Gastroesophageal sphincter (tissue), 4 donors: ENCODE measurements at regions not wholly inside any gene's neighbourhood (a gene's known extent, or its start where the extent isn't known, plus 50 kb on each side); places are given as distances from the start of the nearest gene placed in this dataset.

ENCODE experiments used
- ATAC-seq: fragments of 150-250 bp; one replicate; pipeline ENCODE4 v1.9.1; 2016; ENCODE audit warnings: mild to moderate bottlenecking, moderate library complexity
- H3K27ac ChIP-seq, 4 donors: fragments of 200-600 bp; sonication (generic) in 3 of 4; 1 replicate in 3 of 4; 2 replicates in 1 of 4; pipeline ENCODE4 v1.5.1; 2016 to 2019
- H3K27me3 ChIP-seq: fragments of 200-600 bp; sonication (generic); one replicate; pipeline ENCODE4 v1.5.1; 2019
- H3K36me3 ChIP-seq, 2 donors: fragments of 200-600 bp; sonication (generic); one replicate each; pipeline ENCODE4 v1.5.1; 2019; ENCODE audit warnings: control low read depth in 1 of 2
- H3K4me1 ChIP-seq, 3 donors: fragments of 200-600 bp; sonication (generic); 1 replicate in 2 of 3; 2 replicates in 1 of 3; pipeline ENCODE4 v1.5.1; 2016 to 2019; ENCODE audit warnings: control low read depth in 2 of 3
- H3K4me3 ChIP-seq, 2 donors: fragments of 200-600 bp; sonication (generic); one replicate each; pipeline ENCODE4 v1.5.1; 2019; ENCODE audit warnings: mild to moderate bottlenecking in 1 of 2, moderate library complexity in 1 of 2
- H3K9me3 ChIP-seq, 3 donors: fragments of 200-600 bp; sonication (generic); one replicate each; pipeline ENCODE4 v1.5.1; 2017 to 2019; ENCODE audit warnings: control low read depth in 2 of 3
- EP300 ChIP-seq: sonication (generic); formaldehyde crosslinking; IDR thresholded peaks from one replicate; pipeline ENCODE4 v1.6.1; 2017; ENCODE audit warnings: antibody characterized with exemption, mild to moderate bottlenecking
- POLR2A ChIP-seq, 2 donors: fragments of 450-650 bp; IDR thresholded peaks; one replicate each; pipeline ENCODE4 v1.6.1; 2017; ENCODE audit warnings: antibody characterized with exemption in 2 of 2, mild to moderate bottlenecking in 2 of 2, moderate library complexity in 1 of 2
- POLR2AphosphoS5 ChIP-seq: sonication (generic); formaldehyde crosslinking; IDR thresholded peaks from one replicate; pipeline ENCODE4 v1.6.1; 2017; ENCODE audit warnings: antibody characterized with exemption
- WGBS, 2 donors: methylation state at CpG; one replicate each; pipeline ENCODE4 v1.1.5; 2018; ENCODE audit warnings: low coverage in 1 of 2; 5-methylcytosine and 5-hydroxymethylcytosine counted together
- TF ChIP-seq, protein P1 (sequence below), 4 experiments: fragments of 200-600 bp in 2 of 4; fragments of 450-650 bp in 2 of 4; sonication (generic) in 1 of 4; IDR thresholded peaks; one replicate each; pipeline ENCODE4 v1.5.1; 2017 to 2019; ENCODE audit warnings: antibody characterized with exemption in 4 of 4, mild to moderate bottlenecking in 2 of 4, moderate library complexity in 2 of 4

DNA sequence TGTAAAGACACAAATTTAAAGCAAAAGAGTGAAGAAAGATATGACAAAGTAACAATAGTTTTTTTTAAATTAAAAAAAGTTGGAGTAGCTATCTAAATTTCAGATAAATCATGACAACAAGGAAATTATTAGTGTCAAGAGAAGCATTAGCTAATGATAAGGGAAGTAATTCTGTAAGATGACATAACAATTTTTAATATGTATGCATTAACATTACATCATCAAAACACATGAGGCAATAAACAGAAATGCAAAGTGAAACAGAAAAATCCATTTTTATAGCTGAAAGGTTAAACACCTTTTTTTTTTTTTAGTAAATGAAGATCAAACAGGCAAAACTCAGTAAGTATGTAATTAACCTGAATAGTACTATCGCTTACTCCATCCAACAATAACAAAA lies 804.9 kb upstream of the PRR20A start:
- no peaks in the 10 kb centered on the region for H3K4me1 ChIP-seq
- H3K36me3 ChIP-seq = no peaks in the 10 kb centered on the region
- WGBS, 2 donors = 86 to 92% methylated on average over 1 of the region's 1 CpG
- H3K27me3 ChIP-seq = no peaks in the 10 kb centered on the region
- no peak for ATAC-seq
- no peak overlapping the region for H3K4me3 ChIP-seq
- no peak overlapping the region for H3K27ac ChIP-seq
- no peak for TF ChIP-seq EP300
- no peak for TF ChIP-seq POLR2AphosphoS5
- TF ChIP-seq, protein P1, sequence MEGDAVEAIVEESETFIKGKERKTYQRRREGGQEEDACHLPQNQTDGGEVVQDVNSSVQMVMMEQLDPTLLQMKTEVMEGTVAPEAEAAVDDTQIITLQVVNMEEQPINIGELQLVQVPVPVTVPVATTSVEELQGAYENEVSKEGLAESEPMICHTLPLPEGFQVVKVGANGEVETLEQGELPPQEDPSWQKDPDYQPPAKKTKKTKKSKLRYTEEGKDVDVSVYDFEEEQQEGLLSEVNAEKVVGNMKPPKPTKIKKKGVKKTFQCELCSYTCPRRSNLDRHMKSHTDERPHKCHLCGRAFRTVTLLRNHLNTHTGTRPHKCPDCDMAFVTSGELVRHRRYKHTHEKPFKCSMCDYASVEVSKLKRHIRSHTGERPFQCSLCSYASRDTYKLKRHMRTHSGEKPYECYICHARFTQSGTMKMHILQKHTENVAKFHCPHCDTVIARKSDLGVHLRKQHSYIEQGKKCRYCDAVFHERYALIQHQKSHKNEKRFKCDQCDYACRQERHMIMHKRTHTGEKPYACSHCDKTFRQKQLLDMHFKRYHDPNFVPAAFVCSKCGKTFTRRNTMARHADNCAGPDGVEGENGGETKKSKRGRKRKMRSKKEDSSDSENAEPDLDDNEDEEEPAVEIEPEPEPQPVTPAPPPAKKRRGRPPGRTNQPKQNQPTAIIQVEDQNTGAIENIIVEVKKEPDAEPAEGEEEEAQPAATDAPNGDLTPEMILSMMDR (IDR thresholded peaks at IDR 0.05) = no peak
- TF ChIP-seq POLR2A (IDR thresholded peaks at IDR 0.05) = no peak
- no peaks in the 10 kb centered on the region for H3K9me3 ChIP-seq

DNA sequence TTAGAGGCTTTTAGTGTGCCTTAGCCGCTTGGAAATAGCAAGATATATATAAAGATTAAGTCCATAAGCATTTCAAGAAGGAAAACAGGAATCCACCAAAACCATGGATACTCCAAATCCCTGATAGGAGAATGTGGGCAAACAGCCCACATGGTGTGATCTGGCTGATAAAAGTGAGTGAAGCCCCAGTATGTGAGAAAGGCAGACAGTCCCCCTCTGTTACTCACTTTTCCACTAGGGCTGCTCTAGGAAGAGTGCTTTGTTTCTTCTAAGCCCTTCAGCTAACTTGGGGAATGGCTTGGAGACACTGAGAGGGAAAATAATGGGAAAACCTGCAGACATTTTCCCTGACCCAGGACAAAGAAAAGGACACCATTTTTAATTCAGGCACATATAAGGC lies 802.3 kb upstream of the PRR20A start:
- Histone ChIP-seq H3K9me3 (no peaks in the 10 kb centered on the region), H3K27me3 (no peaks in the 10 kb centered on the region), H3K4me1 (no peaks in the 10 kb centered on the region), H3K36me3 (no peaks in the 10 kb centered on the region), H3K4me3 (no peak overlapping the region), H3K27ac (no peak overlapping the region)
- no peak for TF ChIP-seq POLR2A (IDR thresholded peaks at IDR 0.05)
- no peak for TF ChIP-seq POLR2AphosphoS5
- TF ChIP-seq, protein P1 (IDR thresholded peaks at IDR 0.05) = no peak
- TF ChIP-seq EP300 = no peak
- no peak for ATAC-seq
- 70 to 90% methylated on average over 1 of the region's 1 CpG for WGBS, 2 donors

DNA sequence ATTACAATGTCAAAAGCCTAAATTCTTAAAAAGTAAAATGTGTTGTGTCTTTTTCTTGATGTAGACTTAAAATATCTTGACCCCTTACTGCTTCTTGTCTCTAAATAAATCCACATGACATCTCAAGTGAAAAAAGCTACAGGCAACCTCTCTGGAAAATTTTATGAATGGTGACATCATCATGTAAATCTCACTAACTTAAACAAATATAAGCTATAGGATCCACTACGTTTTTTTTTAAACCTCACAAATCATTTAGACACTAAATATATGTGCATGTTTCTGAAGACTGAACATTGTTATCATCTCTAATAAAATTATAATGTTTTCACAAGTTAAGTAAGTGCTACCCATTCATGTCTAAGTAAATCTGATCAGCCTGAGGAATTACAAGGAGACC lies 793.7 kb upstream of the PRR20A start:
- 9 to 11% methylated on average over 1 of the region's 1 CpG for WGBS, 2 donors
- Histone ChIP-seq H3K4me3 (no peak overlapping the region), H3K4me1 (no peaks in the 10 kb centered on the region), H3K36me3 (no peaks in the 10 kb centered on the region), H3K27me3 (no peaks in the 10 kb centered on the region), H3K27ac (no peak overlapping the region), H3K9me3 (no peaks in the 10 kb centered on the region)
- ATAC-seq = no peak
- TF ChIP-seq, protein P1 (IDR thresholded peaks at IDR 0.05) = no peak
- TF ChIP-seq POLR2A (IDR thresholded peaks at IDR 0.05) (no peak), EP300 (no peak)

DNA sequence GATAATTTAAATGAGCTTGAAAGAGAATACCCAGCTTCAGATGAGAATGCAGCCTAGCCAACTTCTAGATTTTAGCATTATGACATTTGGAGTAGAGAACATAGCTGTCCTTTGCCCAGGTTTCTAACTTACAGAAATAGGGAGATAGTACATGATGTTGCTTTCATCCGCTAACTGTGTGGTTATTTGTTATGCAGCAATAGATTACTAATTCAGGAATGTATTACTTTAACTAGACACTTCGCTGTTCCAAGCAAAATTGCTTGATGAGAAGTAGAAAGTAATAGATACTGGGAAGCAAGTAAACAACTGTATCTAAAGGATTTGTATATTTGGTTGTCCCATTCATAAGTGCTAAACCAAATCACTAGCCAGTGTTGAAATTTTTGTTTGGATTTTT lies 790.9 kb upstream of the PRR20A start:
- no peak for ATAC-seq
- 81 to 93% methylated on average over 2 of the region's 2 CpGs for WGBS, 2 donors
- no peaks in the 10 kb centered on the region for H3K27me3 ChIP-seq
- H3K9me3 ChIP-seq = no peaks in the 10 kb centered on the region
- no peaks in the 10 kb centered on the region for H3K36me3 ChIP-seq
- H3K27ac ChIP-seq = no peak overlapping the region
- TF ChIP-seq, protein P1 (IDR thresholded peaks at IDR 0.05) = no peak
- TF ChIP-seq POLR2A (IDR thresholded peaks at IDR 0.05) (no peak), POLR2AphosphoS5 (no peak), EP300 (no peak)
- no peaks in the 10 kb centered on the region for H3K4me1 ChIP-seq
- H3K4me3 ChIP-seq = no peak overlapping the region

DNA sequence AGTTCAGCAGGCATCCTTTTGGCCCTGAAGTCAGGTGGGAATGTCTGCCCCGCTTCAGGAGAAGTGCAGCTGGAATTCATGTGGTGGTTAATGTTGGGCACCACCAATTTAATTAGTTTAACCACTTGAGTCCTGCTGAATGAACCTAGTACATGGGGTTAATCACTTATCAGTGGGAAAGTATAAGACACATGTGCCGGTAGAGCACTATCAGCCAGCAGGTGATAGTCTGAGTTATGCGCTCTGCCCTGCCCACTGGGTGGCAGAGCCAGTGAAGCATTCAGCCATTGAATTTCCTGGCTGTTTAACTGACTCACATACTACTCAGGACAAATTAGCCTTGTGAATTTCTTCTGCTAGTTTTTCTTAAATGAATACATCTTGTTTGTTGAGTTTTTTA lies 789.7 kb upstream of the PRR20A start:
- no peak for ATAC-seq
- H3K27me3 ChIP-seq = no peaks in the 10 kb centered on the region
- H3K27ac ChIP-seq = no peak overlapping the region
- H3K36me3 ChIP-seq = no peaks in the 10 kb centered on the region
- no peak for TF ChIP-seq EP300
- no peak for TF ChIP-seq POLR2A (IDR thresholded peaks at IDR 0.05)
- no peak for TF ChIP-seq POLR2AphosphoS5
- H3K4me3 ChIP-seq = no peak overlapping the region
- H3K9me3 ChIP-seq = no peaks in the 10 kb centered on the region
- H3K4me1 ChIP-seq = no peaks in the 10 kb centered on the region
- WGBS, 2 donors = 74 to 76% methylated on average over 2 to 3 of the region's 3 CpGs
